KMS-11 (cell line): ENCODE measurements at regions not wholly inside any gene's neighbourhood (a gene's known extent, or its start where the extent isn't known, plus 50 kb on each side); places are given as distances from the start of the nearest gene placed in this dataset.

Experiments used
- H2AFZ ChIP-seq: fragments of 200-600 bp; sonication (generic); 2 replicates; pipeline ENCODE4 v1.6.1; 2016; ENCODE audit warnings: antibody characterized with exemption, mixed run types, low read depth
- H3K27ac ChIP-seq: fragments of 200-600 bp; sonication (generic); 2 replicates; pipeline ENCODE4 v1.6.1; 2016; ENCODE audit warnings: mild to moderate bottlenecking, mixed run types
- H3K27me3 ChIP-seq: fragments of 200-600 bp; sonication (generic); 2 replicates; pipeline ENCODE4 v1.6.1; 2017; ENCODE audit warnings: mild to moderate bottlenecking, low read depth, mixed run types, moderate library complexity; ENCODE audit not compliant: insufficient read depth
- H3K36me3 ChIP-seq: fragments of 200-600 bp; sonication (generic); 2 replicates; pipeline ENCODE4 v1.6.1; 2017; ENCODE audit warnings: mild to moderate bottlenecking, mixed run types; ENCODE audit not compliant: insufficient read depth
- H3K4me1 ChIP-seq: fragments of 200-600 bp; sonication (generic); 2 replicates; pipeline ENCODE4 v1.6.1; 2016; ENCODE audit warnings: mild to moderate bottlenecking, low read depth, mixed run types; ENCODE audit not compliant: poor library complexity, severe bottlenecking
- H3K4me2 ChIP-seq: fragments of 200-600 bp; sonication (generic); 2 replicates; pipeline ENCODE4 v1.7.0; 2016; ENCODE audit warnings: mild to moderate bottlenecking, mixed run types
- H3K4me3 ChIP-seq: fragments of 200-600 bp; sonication (generic); IDR thresholded peaks from 2 replicates; pipeline ENCODE4 v1.6.1; 2017; ENCODE audit warnings: low read depth, low read length, mixed read lengths; ENCODE audit not compliant: insufficient read depth
- H3K79me2 ChIP-seq: fragments of 200-600 bp; sonication (generic); 2 replicates; pipeline ENCODE4 v1.6.1; 2016; ENCODE audit warnings: low read depth, mixed run types; ENCODE audit not compliant: insufficient read depth
- H3K9ac ChIP-seq: fragments of 200-600 bp; sonication (generic); 2 replicates; pipeline ENCODE4 v1.6.1; 2016; ENCODE audit warnings: mild to moderate bottlenecking, mixed run types
- H4K20me1 ChIP-seq: fragments of 200-600 bp; sonication (generic); 2 replicates; pipeline ENCODE4 v1.6.1; 2016; ENCODE audit warnings: mild to moderate bottlenecking, mixed run types; ENCODE audit not compliant: insufficient read depth
- TF ChIP-seq, protein P1 (sequence below): fragments of 200-600 bp; sonication (generic); conservative IDR thresholded peaks from 2 replicates; pipeline ENCODE4 v1.6.1; 2017; ENCODE audit warnings: low read depth, mild to moderate bottlenecking, antibody characterized with exemption, low read length, moderate library complexity, mixed read lengths

- Histone ChIP-seq H3K27ac (no peak overlapping the region), H3K4me3 (no peak overlapping the region), H4K20me1 (no peaks in the 10 kb centered on the region), H2AFZ (no peak overlapping the region), H3K4me2 (no peak overlapping the region), H3K27me3 (no peaks in the 10 kb centered on the region), H3K79me2 (no peaks in the 10 kb centered on the region), H3K36me3 (no peaks in the 10 kb centered on the region), H3K4me1 (no peaks in the 10 kb centered on the region), H3K9ac (no peak overlapping the region)
- TF ChIP-seq, protein P1, sequence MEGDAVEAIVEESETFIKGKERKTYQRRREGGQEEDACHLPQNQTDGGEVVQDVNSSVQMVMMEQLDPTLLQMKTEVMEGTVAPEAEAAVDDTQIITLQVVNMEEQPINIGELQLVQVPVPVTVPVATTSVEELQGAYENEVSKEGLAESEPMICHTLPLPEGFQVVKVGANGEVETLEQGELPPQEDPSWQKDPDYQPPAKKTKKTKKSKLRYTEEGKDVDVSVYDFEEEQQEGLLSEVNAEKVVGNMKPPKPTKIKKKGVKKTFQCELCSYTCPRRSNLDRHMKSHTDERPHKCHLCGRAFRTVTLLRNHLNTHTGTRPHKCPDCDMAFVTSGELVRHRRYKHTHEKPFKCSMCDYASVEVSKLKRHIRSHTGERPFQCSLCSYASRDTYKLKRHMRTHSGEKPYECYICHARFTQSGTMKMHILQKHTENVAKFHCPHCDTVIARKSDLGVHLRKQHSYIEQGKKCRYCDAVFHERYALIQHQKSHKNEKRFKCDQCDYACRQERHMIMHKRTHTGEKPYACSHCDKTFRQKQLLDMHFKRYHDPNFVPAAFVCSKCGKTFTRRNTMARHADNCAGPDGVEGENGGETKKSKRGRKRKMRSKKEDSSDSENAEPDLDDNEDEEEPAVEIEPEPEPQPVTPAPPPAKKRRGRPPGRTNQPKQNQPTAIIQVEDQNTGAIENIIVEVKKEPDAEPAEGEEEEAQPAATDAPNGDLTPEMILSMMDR: no peak
These were observed 142.1 kb upstream of the CMC1 start for GRCh38 chr3:28099296-28099695.

DNA sequence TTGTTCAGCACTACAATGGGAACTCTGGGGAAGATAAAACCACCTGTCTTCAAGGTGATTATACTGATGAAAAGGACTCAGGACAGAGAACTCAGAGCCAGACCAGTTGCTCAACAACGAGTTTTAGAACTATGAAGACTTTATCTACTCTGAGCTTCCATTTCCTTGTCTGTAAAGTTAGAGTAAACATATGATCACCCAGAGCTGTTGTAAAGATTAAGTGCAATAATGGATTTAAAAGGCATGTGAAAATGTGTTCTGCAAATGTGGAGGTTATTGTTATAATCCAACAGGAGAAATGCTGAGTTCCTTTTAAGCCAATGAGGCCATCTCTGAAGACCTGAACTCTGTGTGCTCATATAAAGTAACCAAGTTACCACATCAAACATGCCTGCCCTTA lies 139.7 kb upstream of the CMC1 start:
- no peak overlapping the region for H3K27ac ChIP-seq
- TF ChIP-seq, protein P1: no peak
- H4K20me1 ChIP-seq: no peaks in the 10 kb centered on the region
- no peaks in the 10 kb centered on the region for H3K36me3 ChIP-seq
- no peaks in the 10 kb centered on the region for H3K4me1 ChIP-seq
- no peak overlapping the region for H2AFZ ChIP-seq
- no peak overlapping the region for H3K4me2 ChIP-seq
- no peak overlapping the region for H3K4me3 ChIP-seq
- H3K79me2 ChIP-seq: no peaks in the 10 kb centered on the region
- no peaks in the 10 kb centered on the region for H3K27me3 ChIP-seq
- H3K9ac ChIP-seq: no peak overlapping the region

DNA sequence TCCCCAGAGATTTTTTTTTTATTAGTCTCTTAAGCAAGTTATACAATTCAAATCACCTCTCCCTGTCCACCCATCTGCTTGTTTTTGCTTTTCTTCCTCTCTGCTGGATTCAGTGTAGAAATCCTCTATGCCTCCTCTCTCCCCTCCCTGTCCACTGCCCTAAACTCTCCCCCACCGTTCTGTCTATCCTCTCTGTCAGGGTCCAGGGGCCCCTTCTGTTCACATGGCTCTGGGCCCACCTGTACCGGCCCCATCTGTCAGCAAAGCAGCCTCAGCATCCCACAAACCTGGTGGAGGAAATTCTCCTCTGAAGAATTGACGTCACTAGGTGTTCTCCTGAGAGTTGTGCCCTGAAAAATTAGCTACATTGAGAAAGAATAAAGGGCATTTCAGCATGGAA lies 137.6 kb upstream of the CMC1 start:
- Histone ChIP-seq H3K27me3 (no peaks in the 10 kb centered on the region), H3K9ac (no peak overlapping the region), H3K27ac (no peak overlapping the region), H3K79me2 (no peaks in the 10 kb centered on the region), H3K4me3 (no peak overlapping the region), H4K20me1 (no peaks in the 10 kb centered on the region), H3K36me3 (no peaks in the 10 kb centered on the region), H3K4me1 (no peaks in the 10 kb centered on the region), H3K4me2 (no peak overlapping the region), H2AFZ (no peak overlapping the region)
- TF ChIP-seq, protein P1: no peak

- Histone ChIP-seq H3K4me3 (no peak overlapping the region), H3K4me2 (no peak overlapping the region), H3K27ac (no peak overlapping the region), H3K79me2 (no peaks in the 10 kb centered on the region), H3K4me1 (no peaks in the 10 kb centered on the region), H3K36me3 (no peaks in the 10 kb centered on the region), H3K27me3 (no peaks in the 10 kb centered on the region), H4K20me1 (no peaks in the 10 kb centered on the region), H3K9ac (no peak overlapping the region), H2AFZ (no peak overlapping the region)
- TF ChIP-seq, protein P1: no peak
These were observed 136.4 kb upstream of the CMC1 start for GRCh38 chr3:28104896-28105534.
